ENCODE measurements at regions not wholly inside any gene's neighbourhood (a gene's known extent, or its start where the extent isn't known, plus 50 kb on each side); places are given as distances from the start of the nearest gene placed in this dataset.

GRCh38 chr6:19269341-19269898, 567.8 kb upstream of the ID4 start:
- TF ChIP-seq, protein P1, sequence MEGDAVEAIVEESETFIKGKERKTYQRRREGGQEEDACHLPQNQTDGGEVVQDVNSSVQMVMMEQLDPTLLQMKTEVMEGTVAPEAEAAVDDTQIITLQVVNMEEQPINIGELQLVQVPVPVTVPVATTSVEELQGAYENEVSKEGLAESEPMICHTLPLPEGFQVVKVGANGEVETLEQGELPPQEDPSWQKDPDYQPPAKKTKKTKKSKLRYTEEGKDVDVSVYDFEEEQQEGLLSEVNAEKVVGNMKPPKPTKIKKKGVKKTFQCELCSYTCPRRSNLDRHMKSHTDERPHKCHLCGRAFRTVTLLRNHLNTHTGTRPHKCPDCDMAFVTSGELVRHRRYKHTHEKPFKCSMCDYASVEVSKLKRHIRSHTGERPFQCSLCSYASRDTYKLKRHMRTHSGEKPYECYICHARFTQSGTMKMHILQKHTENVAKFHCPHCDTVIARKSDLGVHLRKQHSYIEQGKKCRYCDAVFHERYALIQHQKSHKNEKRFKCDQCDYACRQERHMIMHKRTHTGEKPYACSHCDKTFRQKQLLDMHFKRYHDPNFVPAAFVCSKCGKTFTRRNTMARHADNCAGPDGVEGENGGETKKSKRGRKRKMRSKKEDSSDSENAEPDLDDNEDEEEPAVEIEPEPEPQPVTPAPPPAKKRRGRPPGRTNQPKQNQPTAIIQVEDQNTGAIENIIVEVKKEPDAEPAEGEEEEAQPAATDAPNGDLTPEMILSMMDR (IDR thresholded peaks at IDR 0.05; ENCODE audit: control extremely low read depth, extremely low read depth, low read depth, missing control alignments) = no peak
- ChIA-PET POLR2A (no interaction called here), CTCF (interaction anchor here (2.0 kb wide), 1 partner anchor 21 kb away, joined by 6 read pairs; no protein-coding TSS in a partner anchor)
- no peak for DNase-seq (ENCODE audit: extremely low spot score)

- TF ChIP-seq, protein P1 (IDR thresholded peaks at IDR 0.05; ENCODE audit: control extremely low read depth, extremely low read depth, low read depth, missing control alignments) = no peak
- POLR2A ChIA-PET = no interaction called here
- CTCF ChIA-PET = interaction anchor here (2.0 kb wide), 1 partner anchor 20 kb away, joined by 6 read pairs; no protein-coding TSS in a partner anchor
- DNase-seq (ENCODE audit: extremely low spot score) = no peak
Observed at GRCh38 chr6:19270616-19271015, 566.6 kb upstream of the ID4 start.

- TF ChIP-seq, protein P1 (IDR thresholded peaks at IDR 0.05; ENCODE audit: control extremely low read depth, extremely low read depth, low read depth, missing control alignments) = no peak
- ChIA-PET POLR2A (no interaction called here), CTCF (interaction anchor here (1.3 kb wide), 1 partner anchor 13 kb away, joined by 4 read pairs; no protein-coding TSS in a partner anchor)
- DNase-seq (ENCODE audit: extremely low spot score) = no peak
Observed at GRCh38 chr6:19279273-19279684, 557.9 kb upstream of the ID4 start.

DNA sequence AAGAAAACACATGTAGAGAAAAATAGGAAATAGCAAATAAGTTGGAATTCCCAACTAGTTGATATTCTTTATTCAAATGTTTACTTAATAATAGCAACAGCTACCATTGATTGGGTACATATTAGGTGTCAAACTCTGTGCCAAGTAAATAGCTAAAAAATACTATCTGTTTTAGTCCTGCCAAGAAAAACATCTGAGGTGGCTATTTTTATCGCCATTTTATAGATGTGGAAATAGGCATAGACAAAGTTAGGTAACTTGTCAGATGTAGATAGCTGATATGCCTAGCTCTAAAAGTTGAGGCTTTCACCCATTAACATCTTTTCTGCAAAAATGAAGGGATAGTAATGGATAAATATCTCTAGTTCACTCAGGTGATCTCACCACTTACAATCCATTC, 549.2 kb upstream of the ID4 start:
- no peak for DNase-seq (ENCODE audit: extremely low spot score)
- TF ChIP-seq, protein P1 (IDR thresholded peaks at IDR 0.05; ENCODE audit: control extremely low read depth, extremely low read depth, low read depth, missing control alignments) = no peak
- ChIA-PET POLR2A (no interaction called here), CTCF (no interaction called here)

DNA sequence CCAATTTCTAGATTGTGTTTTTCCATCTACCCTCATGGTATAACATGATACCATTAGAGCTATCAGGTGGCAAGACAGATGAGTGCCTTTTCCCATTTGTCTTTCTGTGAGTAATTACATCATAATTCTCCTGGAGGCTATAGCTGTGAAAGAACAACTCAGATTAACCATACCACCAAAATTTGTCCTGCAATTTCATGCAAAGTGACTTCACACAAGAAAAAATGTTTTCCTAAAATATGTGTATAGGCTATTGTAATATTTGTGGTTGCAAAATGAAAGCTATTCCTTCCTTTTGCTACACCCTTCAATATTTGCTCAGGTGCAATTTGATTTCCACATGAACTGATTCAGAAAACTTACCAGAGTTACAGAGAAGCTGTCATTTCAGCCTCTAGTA, 547.7 kb upstream of the ID4 start:
- DNase-seq (ENCODE audit: extremely low spot score) = no peak
- ChIA-PET POLR2A (no interaction called here), CTCF (interaction anchor here (1.1 to 1.6 kb wide), 4 partner anchors 8 to 19 kb away, joined by 3 to 6 read pairs (median 4); no protein-coding TSS in a partner anchor)
- TF ChIP-seq, protein P1 (IDR thresholded peaks at IDR 0.05; ENCODE audit: control extremely low read depth, extremely low read depth, low read depth, missing control alignments) = no peak

GRCh38 chr6:19297880-19298279, 539.3 kb upstream of the ID4 start:
- TF ChIP-seq, protein P1 (IDR thresholded peaks at IDR 0.05; ENCODE audit: control extremely low read depth, extremely low read depth, low read depth, missing control alignments) = no peak
- ChIA-PET POLR2A (no interaction called here), CTCF (interaction anchor here (1.0 kb wide), 1 partner anchor 7 kb away, joined by 3 read pairs; no protein-coding TSS in a partner anchor)
- DNase-seq (ENCODE audit: extremely low spot score) = no peak
